Erythroblast (primary cell): ENCODE measurements at regions not wholly inside any gene's neighbourhood (a gene's known extent, or its start where the extent isn't known, plus 50 kb on each side); places are given as distances from the start of the nearest gene placed in this dataset.
"Not testable (repeated sequence)": the region's sequence is repeated elsewhere in the genome, so short reads cannot be mapped to it uniquely, and the experiment has no call there.

ENCODE experiments used
- DNase-seq, 2 experiments: peaks; one replicate each; lab custom pipeline; 2025; lab: John Stamatoyannopoulos, UW
- GATA1 ChIP-seq: IDR thresholded peaks from 2 replicates; pipeline ENCODE4 v1.6.1; 2011; ENCODE audit warnings: low read depth, mild to moderate bottlenecking, control low read depth, low read length, moderate library complexity
- POLR2A ChIP-seq: IDR thresholded peaks from 2 replicates; pipeline ENCODE4 v1.6.1; 2011; ENCODE audit warnings: mild to moderate bottlenecking, low read length

DNA sequence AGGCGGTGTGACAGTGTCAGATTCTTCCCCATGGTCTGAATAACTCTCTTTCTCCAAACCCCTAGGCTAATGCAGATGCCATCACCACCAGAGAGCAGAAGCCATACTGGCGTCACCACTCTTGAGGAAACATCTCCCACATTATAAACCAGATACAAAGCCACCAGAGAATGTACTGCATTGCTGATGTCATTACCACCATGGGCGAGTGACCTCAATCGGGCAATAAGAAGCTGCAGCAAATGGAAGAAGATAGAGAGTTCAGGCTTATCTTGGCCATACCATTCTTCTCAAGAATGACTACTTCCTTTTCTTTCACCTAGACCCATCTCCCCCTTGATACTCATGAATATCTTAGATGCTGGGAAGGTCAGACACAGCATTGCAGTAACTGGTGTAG is 1157.2 kb downstream of the TMEM121 start:
- no peak for DNase-seq
- no peak for TF ChIP-seq GATA1
- TF ChIP-seq POLR2A: no peak

GRCh38 chr14:106686533-106686932 is 1160.2 kb downstream of the TMEM121 start:
- DNase-seq: no peak
- TF ChIP-seq GATA1 (no peak), POLR2A (no peak)

GRCh38 chr14:106690333-106690891 is 1164.0 kb downstream of the TMEM121 start:
- no peak for DNase-seq
- TF ChIP-seq GATA1: no peak
- TF ChIP-seq POLR2A: no peak

GRCh38 chr14:106691601-106692291 is 1165.4 kb downstream of the TMEM121 start:
- DNase-seq: peak; percentile 78 to 82
- no peak for TF ChIP-seq POLR2A
- TF ChIP-seq GATA1: no peak

GRCh38 chr14:106694638-106695393 is 1168.4 kb downstream of the TMEM121 start:
- DNase-seq: peak in 1 of 2 experiments; percentile 10
- TF ChIP-seq GATA1: no peak
- no peak for TF ChIP-seq POLR2A

DNA sequence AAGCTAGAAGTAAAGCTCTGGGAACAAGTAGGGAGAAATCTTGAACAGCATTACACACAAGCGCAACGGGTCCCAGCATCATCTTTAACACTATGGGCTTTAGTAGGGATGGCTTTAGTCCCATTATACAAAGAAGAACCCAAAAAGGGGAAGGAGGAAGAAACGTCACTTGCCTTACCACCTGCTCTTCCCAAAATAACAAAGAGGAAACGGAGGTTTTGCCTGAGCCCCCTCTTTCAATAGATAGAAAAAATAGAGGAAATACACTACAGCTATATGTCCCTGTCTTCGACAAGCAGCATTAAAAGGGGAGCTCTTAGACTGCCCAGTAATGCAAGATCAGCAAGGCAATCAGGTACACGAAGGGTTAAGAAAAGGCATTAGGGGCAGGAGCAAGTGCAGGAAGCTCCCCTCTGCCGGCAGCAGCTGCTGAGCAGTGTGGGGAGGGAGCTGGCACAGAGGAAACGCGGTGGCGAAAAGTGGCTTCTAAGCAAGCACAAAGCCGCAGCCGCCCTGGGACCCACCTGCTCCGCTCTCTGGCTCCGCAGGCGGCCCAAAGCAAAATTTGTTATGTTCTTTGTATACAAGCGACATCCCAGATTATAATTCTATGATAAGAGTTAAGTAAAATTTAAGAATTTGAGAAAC is 1172.4 kb downstream of the TMEM121 start:
- not testable (repeated sequence) for DNase-seq

DNA sequence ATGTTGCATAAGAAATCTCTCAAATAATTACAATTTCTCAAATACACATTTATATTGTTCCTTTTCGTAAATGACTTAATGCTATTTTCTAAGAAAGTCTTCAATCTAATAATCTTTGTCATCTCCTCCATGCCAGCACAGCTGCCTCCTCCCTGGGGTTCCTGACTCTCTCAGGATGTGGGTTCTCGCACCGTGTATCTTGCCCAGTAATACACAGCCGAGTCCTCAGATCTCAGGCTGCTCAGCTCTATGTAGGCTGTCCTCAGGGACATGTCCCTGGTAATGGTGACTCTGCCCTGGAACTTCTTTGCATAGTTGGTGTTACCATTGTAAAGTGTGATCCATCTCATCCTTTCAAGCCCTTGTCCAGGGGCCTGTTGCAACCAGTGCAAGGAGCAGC is 1177.3 kb downstream of the TMEM121 start:
- DNase-seq: not testable (repeated sequence)

- DNase-seq: not testable (repeated sequence)
Measured at GRCh38 chr14:106706488-106706887, 1180.1 kb downstream of the TMEM121 start.

DNA sequence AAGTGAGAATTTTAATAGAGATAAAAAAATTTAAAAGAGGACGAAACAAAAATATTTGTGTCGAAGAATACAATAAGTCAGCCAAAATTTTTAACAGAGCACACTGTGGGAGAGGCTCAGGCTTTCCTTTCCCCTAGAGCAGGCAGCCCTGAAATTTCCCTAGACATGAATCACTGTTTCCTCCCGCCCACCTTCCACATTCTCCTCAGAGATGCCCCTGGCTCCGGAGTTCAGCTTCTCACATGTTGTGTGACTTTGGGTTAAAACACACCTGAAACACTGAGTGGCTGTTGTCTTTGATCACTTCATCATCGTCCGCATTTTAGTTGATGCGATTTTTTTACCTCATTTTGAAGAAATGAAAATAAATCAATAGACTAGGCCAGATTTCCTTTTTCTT is 1183.8 kb downstream of the TMEM121 start:
- not testable (repeated sequence) for DNase-seq

- not testable (repeated sequence) for DNase-seq
Measured at GRCh38 chr14:106712513-106712912, 1186.1 kb downstream of the TMEM121 start.

- not testable (repeated sequence) for DNase-seq
Measured at GRCh38 chr14:106714446-106715428, 1188.4 kb downstream of the TMEM121 start.

GRCh38 chr14:106717544-106717943 is 1191.2 kb downstream of the TMEM121 start:
- DNase-seq: not testable (repeated sequence)

DNA sequence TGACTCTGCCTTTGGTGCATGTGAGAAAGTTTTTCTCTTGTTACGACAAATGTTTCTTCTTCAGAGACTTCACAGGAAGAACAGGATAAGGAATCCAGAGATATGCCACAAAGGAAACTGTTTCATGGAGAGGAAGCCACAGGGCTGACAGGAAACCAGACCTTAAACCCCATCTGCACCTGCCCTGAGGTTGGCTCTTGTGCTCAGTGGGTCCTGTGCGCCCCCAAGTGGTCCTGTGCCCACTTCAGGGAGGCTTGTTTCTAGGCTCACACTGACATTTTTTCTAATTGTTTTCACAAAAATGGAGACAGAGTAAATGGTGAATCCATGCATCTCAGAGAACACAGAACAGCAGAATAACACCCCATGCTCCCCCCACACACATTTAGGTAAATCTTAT is 1193.5 kb downstream of the TMEM121 start:
- not testable (repeated sequence) for DNase-seq

DNA sequence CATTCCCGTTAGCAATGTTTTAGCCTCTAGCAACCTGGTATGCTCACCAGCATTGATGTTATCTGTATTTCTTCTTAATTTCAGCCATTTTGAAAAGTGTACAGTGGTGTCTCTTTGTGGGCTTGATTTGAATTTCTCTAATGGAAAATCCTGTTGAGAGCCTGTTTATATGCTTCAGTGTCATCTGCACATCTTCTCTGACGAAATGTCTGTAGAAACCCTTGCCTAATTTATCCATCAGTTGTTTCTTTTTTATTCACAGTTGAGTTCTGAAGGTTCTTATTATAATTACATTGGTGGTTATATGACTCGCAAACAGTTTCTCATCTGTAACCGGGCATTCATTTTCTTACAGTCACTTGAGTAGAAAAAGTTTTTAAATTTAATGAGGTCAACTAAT is 1195.5 kb downstream of the TMEM121 start:
- DNase-seq: not testable (repeated sequence)

- not testable (repeated sequence) for DNase-seq
Measured at GRCh38 chr14:106722813-106723687, 1196.7 kb downstream of the TMEM121 start.

DNA sequence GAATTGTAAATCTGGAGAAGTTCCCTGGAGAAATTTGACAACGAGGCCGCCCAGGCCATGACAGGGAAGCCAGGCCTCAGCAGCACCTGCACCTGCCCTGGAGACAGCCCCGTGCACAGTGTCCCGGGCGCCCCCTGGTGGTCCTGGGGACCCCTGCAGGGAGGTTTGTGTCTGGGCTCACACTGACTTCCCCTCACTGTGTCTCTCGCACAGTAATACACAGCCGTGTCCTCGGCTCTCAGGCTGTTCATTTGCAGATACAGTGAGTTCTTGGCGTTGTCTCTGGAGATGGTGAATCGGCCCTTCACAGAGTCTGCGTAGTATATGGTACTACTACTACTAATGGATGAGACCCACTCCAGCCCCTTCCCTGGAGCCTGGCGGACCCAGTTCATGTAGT is 1201.6 kb downstream of the TMEM121 start:
- not testable (repeated sequence) for DNase-seq
